DND-41 (cell line): ENCODE measurements at regions not wholly inside any gene's neighbourhood (a gene's known extent, or its start where the extent isn't known, plus 50 kb on each side); places are given as distances from the start of the nearest gene placed in this dataset.

Experiments used
- ATAC-seq: fragments of 200-7000 bp; cut with Tn5 transposase; 3 replicates; pipeline ENCODE4 v1.9.1; 2021; ENCODE audit warnings: low read depth; ENCODE audit not compliant: insufficient read depth
- DNase-seq: peaks from one replicate; pipeline ENCODE4 v3.0.0-alpha.2; 2020
- H2AFZ ChIP-seq: 2 replicates; pipeline ENCODE4 v1.6.0; 2012; ENCODE audit warnings: low read depth, low read length
- H3K27ac ChIP-seq: 2 replicates; pipeline ENCODE4 v1.5.1; 2012; ENCODE audit warnings: low read length, inconsistent platforms
- H3K27me3 ChIP-seq: fragments of 200-600 bp; sonication (generic); 2 replicates; pipeline ENCODE4 v1.6.0; 2012; ENCODE audit warnings: low read length, mild to moderate bottlenecking, inconsistent platforms; ENCODE audit not compliant: insufficient read depth, poor library complexity
- H3K36me3 ChIP-seq: 2 replicates; pipeline ENCODE4 v1.5.1; 2012; ENCODE audit warnings: low read length, inconsistent platforms; ENCODE audit not compliant: insufficient read depth
- H3K4me1 ChIP-seq: 2 replicates; pipeline ENCODE4 v1.5.1; 2012; ENCODE audit warnings: mild to moderate bottlenecking, low read length; ENCODE audit not compliant: insufficient read depth
- H3K4me2 ChIP-seq: 2 replicates; pipeline ENCODE4 v1.6.0; 2012; ENCODE audit warnings: mild to moderate bottlenecking, moderate library complexity, low read length, inconsistent platforms; ENCODE audit not compliant: insufficient read depth
- H3K4me3 ChIP-seq, 2 experiments: fragments of 200-600 bp in 1 of 2; shearing (Covaris generic) in 1 of 2; 2 replicates each; pipeline ENCODE4 v1.5.1; 2012 to 2016; ENCODE audit warnings: inconsistent platforms in 2 of 2, low read length in 2 of 2, mild to moderate bottlenecking in 2 of 2, low read depth in 1 of 2, moderate library complexity in 1 of 2
- H3K79me2 ChIP-seq: 2 replicates; pipeline ENCODE4 v1.6.0; 2012; ENCODE audit warnings: low read length, inconsistent platforms; ENCODE audit not compliant: insufficient read depth
- H3K9ac ChIP-seq: 2 replicates; pipeline ENCODE4 v1.6.0; 2012; ENCODE audit warnings: low read depth, mild to moderate bottlenecking, inconsistent platforms, low read length, moderate library complexity
- H3K9me3 ChIP-seq: 2 replicates; pipeline ENCODE4 v1.5.1; 2012; ENCODE audit warnings: low read length, moderate library complexity, mild to moderate bottlenecking, inconsistent platforms; ENCODE audit not compliant: insufficient read depth, severe bottlenecking
- H4K20me1 ChIP-seq: 2 replicates; pipeline ENCODE4 v1.6.0; 2012; ENCODE audit warnings: low read length; ENCODE audit not compliant: insufficient read depth
- EZH2 ChIP-seq: IDR thresholded peaks from 3 replicates; pipeline ENCODE4 v1.6.1; 2012; ENCODE audit warnings: borderline replicate concordance, low read depth, mild to moderate bottlenecking, moderate library complexity, low read length, inconsistent platforms; ENCODE audit not compliant: severe bottlenecking
- TF ChIP-seq, protein P1 (sequence below): IDR thresholded peaks from 2 replicates; pipeline ENCODE4 v1.5.1; 2012; ENCODE audit warnings: borderline replicate concordance, low read length, moderate library complexity, mild to moderate bottlenecking; ENCODE audit not compliant: poor library complexity, severe bottlenecking; ENCODE audit errors: extremely low read depth

DNA sequence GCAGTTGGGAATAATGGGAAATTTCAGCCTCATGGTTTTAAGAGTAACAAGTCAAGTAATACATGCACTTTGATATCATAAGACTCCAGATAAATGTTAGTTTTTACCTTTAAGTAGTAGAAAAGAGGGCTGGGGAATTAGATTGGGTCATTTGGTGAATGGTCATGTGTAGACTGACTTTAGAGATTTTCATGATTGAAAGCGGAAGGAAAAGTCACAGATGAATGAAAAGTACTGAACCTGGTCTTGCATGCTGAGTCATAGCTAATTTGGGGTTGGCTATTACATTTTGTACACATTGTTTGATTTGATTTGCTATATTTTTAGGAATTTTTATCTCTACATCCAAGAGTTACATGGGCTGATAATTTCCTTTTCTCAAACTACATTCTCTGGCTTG lies 539.4 kb upstream of the SPHKAP start:
- DNase-seq: no peak
- Histone ChIP-seq H3K4me2 (no peak overlapping the region), H4K20me1 (no peaks in the 10 kb centered on the region), H3K27me3 (no peaks in the 10 kb centered on the region), H3K9me3 (no peaks in the 10 kb centered on the region), H3K4me1 (no peaks in the 10 kb centered on the region), H2AFZ (no peak overlapping the region), H3K36me3 (no peaks in the 10 kb centered on the region), H3K9ac (no peak overlapping the region), H3K4me3 (no peak overlapping the region), H3K27ac (no peak overlapping the region), H3K79me2 (no peaks in the 10 kb centered on the region)
- TF ChIP-seq, protein P1, sequence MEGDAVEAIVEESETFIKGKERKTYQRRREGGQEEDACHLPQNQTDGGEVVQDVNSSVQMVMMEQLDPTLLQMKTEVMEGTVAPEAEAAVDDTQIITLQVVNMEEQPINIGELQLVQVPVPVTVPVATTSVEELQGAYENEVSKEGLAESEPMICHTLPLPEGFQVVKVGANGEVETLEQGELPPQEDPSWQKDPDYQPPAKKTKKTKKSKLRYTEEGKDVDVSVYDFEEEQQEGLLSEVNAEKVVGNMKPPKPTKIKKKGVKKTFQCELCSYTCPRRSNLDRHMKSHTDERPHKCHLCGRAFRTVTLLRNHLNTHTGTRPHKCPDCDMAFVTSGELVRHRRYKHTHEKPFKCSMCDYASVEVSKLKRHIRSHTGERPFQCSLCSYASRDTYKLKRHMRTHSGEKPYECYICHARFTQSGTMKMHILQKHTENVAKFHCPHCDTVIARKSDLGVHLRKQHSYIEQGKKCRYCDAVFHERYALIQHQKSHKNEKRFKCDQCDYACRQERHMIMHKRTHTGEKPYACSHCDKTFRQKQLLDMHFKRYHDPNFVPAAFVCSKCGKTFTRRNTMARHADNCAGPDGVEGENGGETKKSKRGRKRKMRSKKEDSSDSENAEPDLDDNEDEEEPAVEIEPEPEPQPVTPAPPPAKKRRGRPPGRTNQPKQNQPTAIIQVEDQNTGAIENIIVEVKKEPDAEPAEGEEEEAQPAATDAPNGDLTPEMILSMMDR: no peak
- TF ChIP-seq EZH2: no peak
- no peak for ATAC-seq

DNA sequence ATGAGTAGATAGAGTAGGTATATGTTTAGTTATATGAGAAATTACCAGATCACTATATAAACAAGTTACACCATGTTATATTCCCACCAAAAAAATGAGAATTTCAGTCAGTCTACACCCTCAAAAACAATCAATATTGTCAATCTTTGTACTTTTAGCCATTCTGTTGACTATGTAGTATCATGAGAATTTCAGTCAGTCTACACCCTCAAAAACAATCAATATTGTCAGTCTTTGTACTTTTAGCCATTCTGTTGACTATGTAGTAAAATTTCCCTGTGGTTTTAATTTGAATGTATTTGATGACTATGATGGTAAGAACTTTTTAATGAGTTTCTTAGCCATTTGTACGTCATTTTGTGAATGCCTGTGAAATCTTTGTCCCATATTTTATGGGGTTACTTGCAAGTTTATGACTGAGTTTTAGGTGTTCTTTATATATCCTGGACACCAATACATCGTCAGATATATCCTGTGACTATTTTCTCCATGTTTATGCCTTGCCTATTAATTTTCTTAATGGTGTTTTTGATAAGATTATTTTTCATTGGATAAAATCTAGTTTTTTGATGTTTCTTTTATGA lies 528.4 kb upstream of the SPHKAP start:
- Histone ChIP-seq H4K20me1 (no peaks in the 10 kb centered on the region), H3K27ac (no peak overlapping the region), H3K4me2 (no peak overlapping the region), H3K9me3 (no peaks in the 10 kb centered on the region), H3K4me1 (no peaks in the 10 kb centered on the region), H2AFZ (no peak overlapping the region), H3K36me3 (no peaks in the 10 kb centered on the region), H3K9ac (no peak overlapping the region), H3K27me3 (no peaks in the 10 kb centered on the region), H3K4me3 (no peak overlapping the region), H3K79me2 (no peaks in the 10 kb centered on the region)
- DNase-seq (no peak), ATAC-seq (no peak)
- TF ChIP-seq EZH2: no peak
- TF ChIP-seq, protein P1: no peak

DNA sequence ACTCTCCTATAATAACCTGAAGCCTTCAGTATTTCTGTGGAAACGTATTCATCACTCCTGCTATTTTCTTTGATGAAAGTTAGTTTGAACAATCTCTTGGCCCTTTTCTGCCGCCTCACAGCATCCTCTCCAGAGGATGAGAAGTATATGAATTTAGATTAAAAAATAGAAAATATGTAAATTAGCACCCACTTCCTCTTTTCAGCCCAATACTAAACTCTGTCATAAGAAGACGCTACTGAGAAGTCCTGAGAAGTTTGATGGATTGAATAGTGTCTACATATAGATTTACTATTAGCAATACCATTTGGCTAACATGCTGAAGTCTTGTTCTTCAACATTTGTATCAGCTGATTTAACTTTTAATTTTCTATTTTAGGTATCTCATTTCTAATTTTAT lies 526.4 kb upstream of the SPHKAP start:
- Histone ChIP-seq H3K27me3 (no peaks in the 10 kb centered on the region), H3K27ac (no peak overlapping the region), H2AFZ (no peak overlapping the region), H3K9me3 (no peaks in the 10 kb centered on the region), H3K4me3 (no peak overlapping the region), H3K4me2 (no peak overlapping the region), H3K9ac (no peak overlapping the region), H3K4me1 (no peaks in the 10 kb centered on the region), H3K36me3 (no peaks in the 10 kb centered on the region), H3K79me2 (no peaks in the 10 kb centered on the region), H4K20me1 (no peaks in the 10 kb centered on the region)
- TF ChIP-seq, protein P1: no peak
- no peak for TF ChIP-seq EZH2
- ATAC-seq (no peak), DNase-seq (no peak)

DNA sequence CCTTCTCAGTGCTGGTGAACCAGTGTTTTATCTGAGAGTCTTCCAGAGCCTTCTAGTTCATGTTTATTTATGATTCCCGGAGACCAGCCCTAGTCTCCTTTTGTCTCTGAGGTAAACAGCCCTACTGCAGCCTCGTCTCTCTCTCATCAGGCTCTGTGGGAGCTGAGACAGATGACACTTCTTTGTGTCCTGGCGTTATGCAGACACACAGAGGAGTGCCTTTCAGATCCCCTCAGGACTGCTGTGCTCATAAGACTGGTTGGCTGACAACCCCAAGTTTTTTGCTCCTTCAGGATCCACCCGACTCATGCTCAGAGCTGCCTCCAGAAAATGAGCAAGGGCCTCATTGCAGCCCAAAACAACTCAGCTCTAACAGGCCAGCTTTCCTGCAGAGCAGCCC lies 523.8 kb upstream of the SPHKAP start:
- ATAC-seq (no peak), DNase-seq (no peak)
- TF ChIP-seq, protein P1: no peak
- no peak for TF ChIP-seq EZH2
- Histone ChIP-seq H3K79me2 (no peaks in the 10 kb centered on the region), H3K4me1 (no peaks in the 10 kb centered on the region), H3K27me3 (no peaks in the 10 kb centered on the region), H3K9me3 (no peaks in the 10 kb centered on the region), H4K20me1 (no peaks in the 10 kb centered on the region), H3K36me3 (no peaks in the 10 kb centered on the region), H2AFZ (no peak overlapping the region), H3K4me3 (no peak overlapping the region), H3K4me2 (no peak overlapping the region), H3K9ac (no peak overlapping the region), H3K27ac (no peak overlapping the region)
